ENCODE measurements at regions not wholly inside any gene's neighbourhood (a gene's known extent, or its start where the extent isn't known, plus 50 kb on each side); places are given as distances from the start of the nearest gene placed in this dataset.

DNA sequence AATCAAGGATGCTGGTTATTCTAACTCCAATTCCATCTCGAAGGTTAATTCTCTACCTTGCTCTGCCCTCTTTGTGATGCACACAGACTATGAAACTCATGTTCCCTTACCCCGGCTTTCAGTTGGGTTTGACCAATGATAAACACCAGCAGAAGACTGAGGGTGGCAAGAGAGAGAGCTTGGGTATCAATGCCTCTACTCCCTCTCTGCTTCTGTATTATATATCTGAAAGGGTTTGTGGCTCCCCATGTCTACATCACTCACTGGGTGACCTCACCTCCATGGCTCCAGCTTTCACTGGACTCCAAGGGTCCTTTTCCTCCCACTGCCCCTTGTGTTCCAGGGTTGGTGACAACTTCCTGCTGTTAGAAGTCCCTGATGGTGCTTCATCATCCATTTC, 659.0 kb upstream of the TBX3 start:
- WGBS, 2 donors: 89 to 92% methylated on average over 2 of the region's 2 CpGs
- Histone ChIP-seq H3K4me1 (ENCODE audit: control insufficient read depth in 2 of 2, insufficient read depth in 2 of 2, low read length in 1 of 2) (peaks cover 0 to 3% of the 10 kb centered on the region in 2 donors), H3K9me3 (ENCODE audit: control insufficient read depth in 2 of 2, insufficient read depth in 1 of 2, low read depth in 1 of 2, low read length in 1 of 2) (peaks cover 0 to 2% of the 10 kb centered on the region in 2 donors), H3K4me3 (ENCODE audit: low read depth in 1 of 2, low read length in 2 of 2) (no peak overlapping the region), H3K27ac (ENCODE audit: low read depth in 2 of 2, low read length in 1 of 2) (no peak overlapping the region), H3K27me3 (ENCODE audit: control insufficient read depth in 1 of 2, insufficient read depth in 2 of 2, low read length in 2 of 2) (no peaks in the 10 kb centered on the region), H3K36me3 (ENCODE audit: control insufficient read depth in 2 of 2, insufficient read depth in 2 of 2, low read length in 1 of 2) (no peaks in the 10 kb centered on the region)

DNA sequence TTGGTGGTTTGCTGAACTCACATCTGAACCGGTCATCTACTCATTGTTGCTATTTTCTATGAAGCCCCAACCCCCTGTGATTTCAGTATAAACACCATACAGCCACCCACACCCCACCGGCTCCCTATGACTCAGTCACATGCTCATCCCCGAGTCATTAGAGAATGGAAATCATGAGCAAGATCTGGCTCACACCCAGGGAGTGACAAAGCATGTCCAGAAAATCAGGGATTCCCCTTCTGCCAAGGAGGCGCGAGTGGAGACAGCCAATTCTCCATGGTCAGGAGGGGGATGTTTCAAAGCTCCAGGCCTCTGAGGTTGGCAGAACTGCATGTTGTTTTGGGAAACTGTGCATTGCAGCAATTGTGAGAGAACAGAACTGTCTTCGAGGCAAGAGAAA, 657.5 kb upstream of the TBX3 start:
- Histone ChIP-seq H3K27me3 (ENCODE audit: control insufficient read depth in 1 of 2, insufficient read depth in 2 of 2, low read length in 2 of 2) (no peaks in the 10 kb centered on the region), H3K4me1 (ENCODE audit: control insufficient read depth in 2 of 2, insufficient read depth in 2 of 2, low read length in 1 of 2) (peaks cover 0 to 5% of the 10 kb centered on the region in 2 donors), H3K27ac (ENCODE audit: low read depth in 2 of 2, low read length in 1 of 2) (no peak overlapping the region), H3K36me3 (ENCODE audit: control insufficient read depth in 2 of 2, insufficient read depth in 2 of 2, low read length in 1 of 2) (no peaks in the 10 kb centered on the region), H3K9me3 (ENCODE audit: control insufficient read depth in 2 of 2, insufficient read depth in 1 of 2, low read depth in 1 of 2, low read length in 1 of 2) (peaks cover 0 to 2% of the 10 kb centered on the region in 2 donors), H3K4me3 (ENCODE audit: low read depth in 1 of 2, low read length in 2 of 2) (no peak overlapping the region)
- 16 to 25% methylated on average over 6 of the region's 6 CpGs for WGBS, 2 donors

DNA sequence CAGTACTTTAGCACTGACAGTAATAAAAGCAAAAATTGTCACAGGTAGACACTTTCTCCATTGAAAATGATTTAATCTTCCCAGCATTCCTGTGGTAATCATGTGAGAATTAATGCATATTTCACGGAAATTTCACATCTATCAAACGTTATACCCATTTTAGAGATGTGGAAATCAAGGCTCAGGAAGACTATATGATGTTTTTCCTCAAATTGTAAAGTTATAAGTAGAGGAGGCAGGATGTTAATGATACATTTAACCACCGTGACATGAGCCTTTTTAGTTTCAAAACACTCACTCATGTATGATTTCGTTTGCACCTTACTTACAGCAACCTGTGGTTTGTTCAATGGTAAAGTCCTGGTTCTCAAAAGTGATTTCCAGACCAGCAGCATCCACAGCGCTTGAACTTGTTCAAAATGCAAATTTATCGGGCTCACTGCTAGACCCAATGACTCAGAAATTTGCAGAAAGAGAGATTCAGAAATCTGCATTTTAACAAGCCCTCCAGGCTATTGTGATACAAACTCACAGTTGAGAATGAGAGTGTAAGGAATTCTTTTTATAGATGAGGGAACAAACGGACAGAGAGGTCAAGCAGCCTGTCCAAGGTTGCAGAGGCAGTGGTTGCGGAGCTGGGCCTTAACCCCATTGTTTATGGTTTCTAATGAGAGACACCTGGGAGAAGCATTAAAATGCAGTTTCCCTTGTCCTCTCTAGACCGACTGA, 654.8 kb upstream of the TBX3 start:
- H3K36me3 ChIP-seq (ENCODE audit: control insufficient read depth in 2 of 2, insufficient read depth in 2 of 2, low read length in 1 of 2): no peaks in the 10 kb centered on the region
- 69 to 71% methylated on average over 9 of the region's 9 CpGs for WGBS, 2 donors
- H3K4me1 ChIP-seq (ENCODE audit: control insufficient read depth in 2 of 2, insufficient read depth in 2 of 2, low read length in 1 of 2): peaks cover 0 to 13% of the 10 kb centered on the region in 2 donors
- H3K9me3 ChIP-seq (ENCODE audit: control insufficient read depth in 2 of 2, insufficient read depth in 1 of 2, low read depth in 1 of 2, low read length in 1 of 2): peaks cover 0 to 2% of the 10 kb centered on the region in 2 donors
- H3K27ac ChIP-seq (ENCODE audit: low read depth in 2 of 2, low read length in 1 of 2): no peak overlapping the region
- H3K4me3 ChIP-seq (ENCODE audit: low read depth in 1 of 2, low read length in 2 of 2): no peak overlapping the region
- H3K27me3 ChIP-seq (ENCODE audit: control insufficient read depth in 1 of 2, insufficient read depth in 2 of 2, low read length in 2 of 2): no peaks in the 10 kb centered on the region

DNA sequence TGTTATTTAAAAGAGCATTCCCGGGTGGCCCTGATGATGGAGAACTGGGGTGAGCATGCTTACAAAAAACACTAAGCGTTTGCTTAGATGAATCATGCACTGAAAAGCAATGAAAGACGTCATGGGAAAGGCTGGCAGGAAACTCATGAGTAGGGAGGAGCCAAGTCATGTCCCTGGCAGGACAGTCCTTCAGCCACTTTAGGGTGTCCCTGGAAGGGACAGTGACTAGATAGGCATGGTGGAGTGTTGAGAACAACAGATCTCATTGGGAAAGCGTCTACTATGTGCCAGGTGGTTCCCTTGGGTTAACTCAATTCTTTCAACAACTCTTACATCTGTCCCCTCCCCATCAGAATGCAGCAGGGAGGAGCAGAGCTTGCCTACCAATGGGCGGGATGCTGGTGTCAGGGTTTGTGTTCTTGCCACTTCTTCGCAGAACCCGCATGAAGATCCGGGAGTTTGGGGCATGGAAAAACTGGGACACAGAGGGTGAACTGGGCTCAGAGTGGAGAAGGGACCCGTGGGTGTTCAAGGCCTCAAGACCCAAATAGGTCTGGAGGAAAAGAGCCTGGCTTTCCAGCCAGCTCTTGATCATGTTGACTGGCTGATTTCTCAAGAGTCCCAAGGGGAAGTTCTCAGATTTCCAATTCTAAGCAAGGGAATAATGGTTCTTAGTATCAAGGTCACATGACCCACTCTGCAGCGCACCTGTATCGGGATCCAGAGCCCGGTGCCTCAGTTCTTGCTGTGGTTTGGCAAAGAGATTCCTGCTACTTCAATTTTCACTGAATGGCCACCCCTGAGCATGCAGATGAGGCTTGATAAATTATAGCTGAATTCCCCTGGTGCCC, 653.9 kb upstream of the TBX3 start:
- Histone ChIP-seq H3K4me3 (ENCODE audit: low read depth in 1 of 2, low read length in 2 of 2) (no peak overlapping the region), H3K9me3 (ENCODE audit: control insufficient read depth in 2 of 2, insufficient read depth in 1 of 2, low read depth in 1 of 2, low read length in 1 of 2) (no peaks in the 10 kb centered on the region), H3K27me3 (ENCODE audit: control insufficient read depth in 1 of 2, insufficient read depth in 2 of 2, low read length in 2 of 2) (no peaks in the 10 kb centered on the region), H3K27ac (ENCODE audit: low read depth in 2 of 2, low read length in 1 of 2) (peak overlapping the region; percentile 33 to 45), H3K36me3 (ENCODE audit: control insufficient read depth in 2 of 2, insufficient read depth in 2 of 2, low read length in 1 of 2) (no peaks in the 10 kb centered on the region), H3K4me1 (ENCODE audit: control insufficient read depth in 2 of 2, insufficient read depth in 2 of 2, low read length in 1 of 2) (peaks cover 0 to 13% of the 10 kb centered on the region in 2 donors)
- WGBS, 2 donors: 68 to 70% methylated on average over 12 of the region's 12 CpGs

GRCh38 chr12:115336506-115336905, 652.5 kb upstream of the TBX3 start:
- H3K4me3 ChIP-seq (ENCODE audit: low read depth in 1 of 2, low read length in 2 of 2): no peak overlapping the region
- 73 to 77% methylated on average over 3 of the region's 3 CpGs for WGBS, 2 donors
- H3K27me3 ChIP-seq (ENCODE audit: control insufficient read depth in 1 of 2, insufficient read depth in 2 of 2, low read length in 2 of 2): no peaks in the 10 kb centered on the region
- H3K9me3 ChIP-seq (ENCODE audit: control insufficient read depth in 2 of 2, insufficient read depth in 1 of 2, low read depth in 1 of 2, low read length in 1 of 2): no peaks in the 10 kb centered on the region
- H3K27ac ChIP-seq (ENCODE audit: low read depth in 2 of 2, low read length in 1 of 2): no peak overlapping the region
- no peaks in the 10 kb centered on the region for H3K36me3 ChIP-seq (ENCODE audit: control insufficient read depth in 2 of 2, insufficient read depth in 2 of 2, low read length in 1 of 2)
- H3K4me1 ChIP-seq (ENCODE audit: control insufficient read depth in 2 of 2, insufficient read depth in 2 of 2, low read length in 1 of 2): peaks cover 0 to 12% of the 10 kb centered on the region in 2 donors

GRCh38 chr12:115335594-115335993, 651.6 kb upstream of the TBX3 start:
- Histone ChIP-seq H3K36me3 (ENCODE audit: control insufficient read depth in 2 of 2, insufficient read depth in 2 of 2, low read length in 1 of 2) (no peaks in the 10 kb centered on the region), H3K4me3 (ENCODE audit: low read depth in 1 of 2, low read length in 2 of 2) (no peak overlapping the region), H3K9me3 (ENCODE audit: control insufficient read depth in 2 of 2, insufficient read depth in 1 of 2, low read depth in 1 of 2, low read length in 1 of 2) (no peaks in the 10 kb centered on the region), H3K27ac (ENCODE audit: low read depth in 2 of 2, low read length in 1 of 2) (no peak overlapping the region), H3K4me1 (ENCODE audit: control insufficient read depth in 2 of 2, insufficient read depth in 2 of 2, low read length in 1 of 2) (peaks cover 0 to 10% of the 10 kb centered on the region in 2 donors), H3K27me3 (ENCODE audit: control insufficient read depth in 1 of 2, insufficient read depth in 2 of 2, low read length in 2 of 2) (no peaks in the 10 kb centered on the region)
- 67 to 73% methylated on average over 9 of the region's 9 CpGs for WGBS, 2 donors

DNA sequence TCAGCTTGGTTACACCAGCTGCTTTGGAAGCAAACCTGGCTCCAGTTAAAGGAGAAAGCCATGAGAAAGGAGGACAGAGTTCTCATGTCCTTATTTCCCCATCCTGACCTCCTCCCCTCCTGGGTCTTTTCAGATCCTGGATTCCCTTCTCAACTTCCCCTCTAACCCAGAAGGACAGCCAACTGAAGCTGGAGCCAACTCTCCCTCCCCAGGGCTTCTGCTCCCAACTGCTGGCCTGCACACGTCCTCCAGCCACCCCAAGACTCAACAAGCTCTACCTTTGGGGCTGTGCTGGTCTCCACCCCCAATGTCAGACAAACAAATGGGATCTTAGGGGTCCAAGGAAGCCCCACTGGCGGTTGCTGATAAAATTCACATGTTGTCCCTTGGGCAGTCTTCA, 651.1 kb upstream of the TBX3 start:
- Histone ChIP-seq H3K27ac (ENCODE audit: low read depth in 2 of 2, low read length in 1 of 2) (no peak overlapping the region), H3K9me3 (ENCODE audit: control insufficient read depth in 2 of 2, insufficient read depth in 1 of 2, low read depth in 1 of 2, low read length in 1 of 2) (no peaks in the 10 kb centered on the region), H3K4me1 (ENCODE audit: control insufficient read depth in 2 of 2, insufficient read depth in 2 of 2, low read length in 1 of 2) (peaks cover 0 to 10% of the 10 kb centered on the region in 2 donors), H3K36me3 (ENCODE audit: control insufficient read depth in 2 of 2, insufficient read depth in 2 of 2, low read length in 1 of 2) (no peaks in the 10 kb centered on the region), H3K27me3 (ENCODE audit: control insufficient read depth in 1 of 2, insufficient read depth in 2 of 2, low read length in 2 of 2) (no peaks in the 10 kb centered on the region), H3K4me3 (ENCODE audit: low read depth in 1 of 2, low read length in 2 of 2) (no peak overlapping the region)
- 52 to 60% methylated on average over 2 of the region's 2 CpGs for WGBS, 2 donors

GRCh38 chr12:115332945-115333344, 649.0 kb upstream of the TBX3 start:
- H3K27me3 ChIP-seq (ENCODE audit: control insufficient read depth in 1 of 2, insufficient read depth in 2 of 2, low read length in 2 of 2): no peaks in the 10 kb centered on the region
- no peaks in the 10 kb centered on the region for H3K9me3 ChIP-seq (ENCODE audit: control insufficient read depth in 2 of 2, insufficient read depth in 1 of 2, low read depth in 1 of 2, low read length in 1 of 2)
- H3K27ac ChIP-seq (ENCODE audit: low read depth in 2 of 2, low read length in 1 of 2): no peak overlapping the region
- no peaks in the 10 kb centered on the region for H3K36me3 ChIP-seq (ENCODE audit: control insufficient read depth in 2 of 2, insufficient read depth in 2 of 2, low read length in 1 of 2)
- H3K4me1 ChIP-seq (ENCODE audit: control insufficient read depth in 2 of 2, insufficient read depth in 2 of 2, low read length in 1 of 2): peaks cover 0 to 10% of the 10 kb centered on the region in 2 donors
- no peak overlapping the region for H3K4me3 ChIP-seq (ENCODE audit: low read depth in 1 of 2, low read length in 2 of 2)

DNA sequence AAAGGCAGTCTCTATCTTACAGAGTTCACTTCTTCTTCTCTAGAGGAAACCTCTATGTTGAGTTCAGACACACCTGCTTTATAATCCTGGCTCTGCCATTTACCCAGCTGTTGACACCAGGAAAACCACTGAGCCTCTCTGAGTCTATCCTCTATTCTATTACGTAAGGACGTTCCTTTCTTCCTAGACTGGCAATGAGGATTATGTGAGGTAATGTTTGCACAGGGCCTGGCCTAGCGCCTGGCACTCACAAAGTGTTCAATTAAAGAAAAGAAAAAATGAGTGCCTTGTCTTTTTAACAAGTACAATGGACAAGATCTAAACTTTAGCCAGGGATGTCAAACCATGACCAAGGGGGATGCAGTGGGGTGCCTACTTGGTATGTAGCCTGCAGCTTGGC, 641.9 kb upstream of the TBX3 start:
- H3K27me3 ChIP-seq (ENCODE audit: control insufficient read depth in 1 of 2, insufficient read depth in 2 of 2, low read length in 2 of 2): no peaks in the 10 kb centered on the region
- no peak overlapping the region for H3K4me3 ChIP-seq (ENCODE audit: low read depth in 1 of 2, low read length in 2 of 2)
- H3K9me3 ChIP-seq (ENCODE audit: control insufficient read depth in 2 of 2, insufficient read depth in 1 of 2, low read depth in 1 of 2, low read length in 1 of 2): no peaks in the 10 kb centered on the region
- WGBS, 2 donors: 48 to 49% methylated on average over 3 of the region's 3 CpGs
- H3K27ac ChIP-seq (ENCODE audit: low read depth in 2 of 2, low read length in 1 of 2): no peak overlapping the region
- no peaks in the 10 kb centered on the region for H3K36me3 ChIP-seq (ENCODE audit: control insufficient read depth in 2 of 2, insufficient read depth in 2 of 2, low read length in 1 of 2)
- no peaks in the 10 kb centered on the region for H3K4me1 ChIP-seq (ENCODE audit: control insufficient read depth in 2 of 2, insufficient read depth in 2 of 2, low read length in 1 of 2)
